Thymus (tissue), 11 donors: ENCODE measurements at regions not wholly inside any gene's neighbourhood (a gene's known extent, or its start where the extent isn't known, plus 50 kb on each side); places are given as distances from the start of the nearest gene placed in this dataset.
A peak's percentile ranks its signal among the peaks of the same experiment; 100 is the strongest.

Experiments used
- DNase-seq, 9 donors: peaks; one replicate each; pipeline ENCODE4 v3.0.0-alpha.2; 2013; ENCODE audit warnings: low spot score in 9 of 9, low read depth in 6 of 9, missing footprints in 1 of 9
- H3K27ac ChIP-seq, 2 donors: one replicate each; pipeline ENCODE4 v1.5.1; 2013; ENCODE audit warnings: control low read depth in 1 of 2, low read depth in 1 of 2, low read length in 1 of 2, mild to moderate bottlenecking in 1 of 2, moderate library complexity in 1 of 2
- H3K27me3 ChIP-seq, 2 donors: one replicate each; pipeline ENCODE4 v1.5.1; 2013; ENCODE audit warnings: low read length in 1 of 2; ENCODE audit not compliant: control insufficient read depth in 2 of 2, insufficient read depth in 1 of 2
- H3K36me3 ChIP-seq, 2 donors: one replicate each; pipeline ENCODE4 v1.5.1; 2013; ENCODE audit warnings: low read length in 1 of 2, mild to moderate bottlenecking in 1 of 2, moderate library complexity in 1 of 2; ENCODE audit not compliant: control insufficient read depth in 2 of 2, insufficient read depth in 2 of 2
- H3K4me1 ChIP-seq, 2 donors: one replicate each; pipeline ENCODE4 v1.5.1; 2013; ENCODE audit warnings: low read length in 2 of 2; ENCODE audit not compliant: control insufficient read depth in 2 of 2, insufficient read depth in 2 of 2
- H3K4me3 ChIP-seq, 2 donors: one replicate each; pipeline ENCODE4 v1.5.1; 2013; ENCODE audit warnings: low read length in 2 of 2, control low read depth in 1 of 2, mild to moderate bottlenecking in 1 of 2
- H3K9me3 ChIP-seq, 2 donors: one replicate each; pipeline ENCODE4 v1.5.1; 2013; ENCODE audit warnings: low read length in 1 of 2, mild to moderate bottlenecking in 1 of 2; ENCODE audit not compliant: control insufficient read depth in 2 of 2, insufficient read depth in 1 of 2
- WGBS: extraction: QIAGEN DNeasy Blood & Tissue Kit; methylation state at CpG from one replicate; pipeline ENCODE4 v1.1.7; 2013; 5-methylcytosine and 5-hydroxymethylcytosine counted together
- donor health status: healthy.

DNA sequence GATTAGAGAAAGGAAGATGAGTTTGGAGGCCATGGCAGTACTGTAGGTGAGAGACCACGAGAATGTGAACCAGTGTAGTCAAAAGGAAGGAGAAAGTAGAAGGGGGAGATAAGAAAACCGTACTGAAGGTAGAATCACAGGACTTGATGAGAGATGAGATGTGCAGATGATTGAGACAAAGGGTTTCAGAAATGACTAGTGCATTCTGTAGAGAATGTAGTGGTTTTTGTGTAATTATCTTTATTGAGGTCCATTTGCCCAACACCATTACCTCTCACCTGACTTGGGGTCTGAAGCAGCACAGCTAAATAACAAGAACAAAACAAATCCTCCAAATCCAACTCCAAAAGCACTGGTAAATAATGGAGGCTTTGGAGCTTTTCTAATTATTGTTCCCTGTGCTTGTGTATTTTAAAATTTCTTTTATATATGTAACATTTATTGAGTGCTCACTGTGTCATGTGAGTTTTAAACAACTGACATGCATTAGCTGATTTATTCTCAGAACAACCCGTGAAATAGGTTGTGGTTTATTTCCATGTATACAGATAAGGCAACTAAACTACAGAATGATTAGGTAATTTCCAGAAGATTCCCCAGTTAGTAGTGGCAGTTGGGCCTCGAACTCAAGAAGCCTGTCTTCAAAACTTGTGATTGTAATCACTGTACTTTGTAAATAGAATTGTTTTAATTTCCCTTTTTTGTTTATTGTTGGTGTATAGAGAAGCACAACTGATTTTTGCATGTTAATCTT lies 390.0 kb downstream of the AEBP2 start:
- DNase-seq, result no peak
- Histone ChIP-seq H3K4me1 (no peaks in the 10 kb centered on the region), H3K9me3 (peaks cover 3 to 19% of the 10 kb centered on the region in 2 donors), H3K27ac (no peak overlapping the region), H3K27me3 (no peaks in the 10 kb centered on the region), H3K4me3 (no peak overlapping the region), H3K36me3 (no peaks in the 10 kb centered on the region)
- WGBS, result 77% methylated on average over 4 of the region's 4 CpGs

DNA sequence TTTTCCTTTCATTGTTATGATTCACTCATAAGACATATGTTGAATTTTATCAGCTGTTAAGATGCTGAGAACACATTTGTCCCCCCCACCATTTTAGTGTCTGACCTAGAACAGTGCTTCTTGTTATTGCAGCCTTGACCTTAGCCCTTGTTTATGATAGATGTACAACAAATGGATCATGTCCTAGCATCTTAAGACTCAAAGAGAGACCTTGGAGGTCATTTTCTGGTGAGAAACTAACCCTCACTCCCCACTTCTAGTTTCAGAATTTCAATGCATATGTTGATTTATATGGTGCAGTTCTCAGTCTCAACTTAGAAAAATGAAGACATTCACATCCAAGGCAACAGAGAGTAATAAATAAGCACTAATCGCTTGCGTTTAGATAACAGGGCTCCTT lies 391.2 kb downstream of the AEBP2 start:
- over 99% methylated on average over 2 of the region's 2 CpGs for WGBS

DNA sequence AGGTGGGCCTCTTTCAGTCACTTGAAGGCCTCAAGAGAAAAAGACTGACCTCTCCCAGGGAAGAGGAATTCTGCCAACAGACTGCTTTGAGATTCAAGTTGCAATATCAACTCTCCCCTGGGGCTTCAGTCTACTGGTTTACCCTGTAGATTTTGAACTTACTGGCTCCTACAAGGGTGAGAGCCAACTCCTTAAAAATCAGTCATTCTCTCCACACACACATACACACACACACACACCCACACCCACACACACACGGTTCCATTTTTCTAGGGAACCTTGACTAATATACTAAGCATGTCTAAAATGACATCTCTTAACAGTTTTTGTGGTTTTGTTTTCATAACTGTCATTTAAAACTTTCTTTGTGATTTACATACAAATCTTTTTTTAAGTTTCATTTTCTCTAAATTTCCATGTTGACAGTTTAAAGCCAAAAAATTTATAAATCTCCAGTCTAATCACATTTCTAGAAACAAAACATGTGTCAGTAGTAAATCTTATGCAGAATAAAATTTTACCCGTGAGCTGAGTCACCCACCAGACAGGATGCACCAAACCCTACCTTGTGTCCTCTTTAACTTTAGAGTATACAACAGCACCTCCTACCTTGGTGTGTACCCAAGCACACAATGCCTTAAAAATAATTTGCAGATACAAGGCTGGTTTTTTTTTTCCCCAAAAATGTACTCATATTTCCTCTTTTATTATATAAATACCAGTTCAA lies 394.6 kb downstream of the AEBP2 start:
- Histone ChIP-seq H3K36me3 (no peaks in the 10 kb centered on the region), H3K4me3 (no peak overlapping the region), H3K27me3 (no peaks in the 10 kb centered on the region), H3K4me1 (no peaks in the 10 kb centered on the region), H3K27ac (no peak overlapping the region), H3K9me3 (no peaks in the 10 kb centered on the region)
- DNase-seq, result peak in 1 of 9 donors; percentile 7
- WGBS, result 11% methylated on average over 2 of the region's 2 CpGs

More for the DNA sequence above, 391.2 kb downstream of the AEBP2 start:
- H3K27me3 ChIP-seq, result no peaks in the 10 kb centered on the region
- no peak overlapping the region for H3K27ac ChIP-seq
- H3K36me3 ChIP-seq, result no peaks in the 10 kb centered on the region
- no peak overlapping the region for H3K4me3 ChIP-seq
- H3K4me1 ChIP-seq, result no peaks in the 10 kb centered on the region
- H3K9me3 ChIP-seq, result peaks cover 3 to 19% of the 10 kb centered on the region in 2 donors
- no peak for DNase-seq

DNA sequence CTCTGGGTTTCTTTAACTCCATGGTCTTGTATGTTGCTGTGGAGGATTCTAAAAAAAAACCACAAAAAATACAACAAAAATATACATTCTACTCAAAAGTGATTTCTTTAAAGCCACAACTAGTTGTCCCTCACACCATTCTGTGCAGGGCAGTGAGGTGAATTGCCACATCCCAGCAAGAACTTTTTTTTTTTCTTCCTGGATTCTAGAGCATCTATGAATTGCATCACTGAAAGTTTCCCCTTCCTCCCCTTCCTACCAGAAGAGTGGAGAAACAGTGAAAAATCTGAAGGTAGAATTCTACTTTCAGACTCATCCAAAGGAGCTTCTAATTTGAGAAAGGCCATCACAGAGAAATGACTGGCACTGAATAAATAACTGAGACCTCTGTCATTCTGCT lies 395.3 kb downstream of the AEBP2 start:
- no peak overlapping the region for H3K27ac ChIP-seq
- no peaks in the 10 kb centered on the region for H3K36me3 ChIP-seq
- H3K4me3 ChIP-seq, result no peak overlapping the region
- no peaks in the 10 kb centered on the region for H3K27me3 ChIP-seq
- H3K4me1 ChIP-seq, result no peaks in the 10 kb centered on the region
- no peaks in the 10 kb centered on the region for H3K9me3 ChIP-seq
- DNase-seq, result no peak

- WGBS, result 98% methylated on average over 14 of the region's 14 CpGs
- no peaks in the 10 kb centered on the region for H3K4me1 ChIP-seq
- DNase-seq, result no peak
- no peaks in the 10 kb centered on the region for H3K9me3 ChIP-seq
- H3K27ac ChIP-seq, result no peak overlapping the region
- no peak overlapping the region for H3K4me3 ChIP-seq
- H3K27me3 ChIP-seq, result no peaks in the 10 kb centered on the region
- H3K36me3 ChIP-seq, result no peaks in the 10 kb centered on the region
Observed at GRCh38 chr12:19836056-19836455, 396.8 kb downstream of the AEBP2 start.

- Histone ChIP-seq H3K4me1 (no peaks in the 10 kb centered on the region), H3K36me3 (no peaks in the 10 kb centered on the region), H3K9me3 (no peaks in the 10 kb centered on the region), H3K4me3 (no peak overlapping the region), H3K27me3 (no peaks in the 10 kb centered on the region), H3K27ac (no peak overlapping the region)
- 93% methylated on average over 9 of the region's 9 CpGs for WGBS
- DNase-seq, result no peak
Observed at GRCh38 chr12:19836456-19836855, 397.2 kb downstream of the AEBP2 start.

DNA sequence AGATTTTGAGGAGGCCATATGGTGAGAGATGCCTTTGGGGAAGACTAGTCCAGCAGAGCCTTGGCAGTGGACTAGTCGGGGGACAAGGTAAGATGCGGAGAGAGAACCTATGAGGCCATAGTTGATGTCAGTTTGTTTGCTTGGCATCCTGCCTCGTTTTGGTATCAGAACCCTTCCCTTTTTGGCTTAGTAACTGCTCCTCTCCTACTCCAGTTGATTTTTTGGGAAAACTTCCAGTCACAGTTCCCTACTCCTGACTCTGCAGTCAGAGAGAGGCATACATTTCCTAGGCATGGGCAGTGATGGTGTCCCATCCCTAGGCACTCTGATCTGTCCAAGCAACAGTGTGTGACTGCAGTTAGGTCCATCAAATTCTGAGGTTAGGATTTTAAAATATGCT lies 398.3 kb downstream of the AEBP2 start:
- H3K27me3 ChIP-seq, result no peaks in the 10 kb centered on the region
- WGBS, result 87% methylated on average over 3 of the region's 3 CpGs
- H3K4me1 ChIP-seq, result no peaks in the 10 kb centered on the region
- H3K27ac ChIP-seq, result no peak overlapping the region
- no peak overlapping the region for H3K4me3 ChIP-seq
- H3K36me3 ChIP-seq, result no peaks in the 10 kb centered on the region
- H3K9me3 ChIP-seq, result no peaks in the 10 kb centered on the region
- no peak for DNase-seq

DNA sequence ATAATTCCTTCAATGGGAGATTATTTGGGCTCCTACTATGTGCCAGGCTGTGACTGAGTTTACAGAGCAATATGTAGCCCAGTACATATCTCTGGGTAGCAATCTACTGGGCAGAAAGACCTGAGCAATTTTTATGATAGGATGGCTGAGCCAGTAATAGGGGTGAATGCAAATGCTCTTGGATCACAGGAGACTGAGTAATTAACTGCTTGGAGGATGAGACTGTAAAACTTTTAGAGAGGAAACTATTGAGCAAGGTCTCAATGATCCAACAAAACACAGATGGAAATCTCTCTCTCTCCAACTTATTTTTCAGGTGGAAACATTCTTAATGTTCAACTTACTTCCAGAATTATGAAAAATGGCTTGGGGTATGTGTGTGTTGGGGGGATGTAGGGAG lies 402.2 kb downstream of the AEBP2 start:
- Histone ChIP-seq H3K4me1 (no peaks in the 10 kb centered on the region), H3K27me3 (no peaks in the 10 kb centered on the region), H3K27ac (no peak overlapping the region), H3K4me3 (no peak overlapping the region), H3K9me3 (no peaks in the 10 kb centered on the region), H3K36me3 (no peaks in the 10 kb centered on the region)
- DNase-seq, result no peak

DNA sequence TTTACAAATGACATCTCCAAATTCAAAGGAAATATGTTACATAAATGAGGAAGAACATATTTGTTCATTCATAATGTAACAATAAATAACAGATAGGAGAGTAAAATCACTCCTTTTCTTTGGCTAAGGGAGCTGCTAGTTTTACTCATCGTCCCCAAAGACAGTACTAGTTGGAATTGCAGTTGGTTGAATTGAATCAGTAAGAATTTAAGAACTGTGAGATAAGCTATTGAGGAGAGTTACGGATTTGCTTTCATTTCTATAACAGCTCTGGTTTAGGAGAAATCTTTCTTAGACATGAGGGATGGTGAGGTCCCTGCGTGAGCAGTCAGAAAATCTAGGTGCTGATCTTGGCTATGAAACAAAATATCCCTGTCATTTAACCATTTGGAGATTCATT lies 402.8 kb downstream of the AEBP2 start:
- Histone ChIP-seq H3K27me3 (no peaks in the 10 kb centered on the region), H3K36me3 (no peaks in the 10 kb centered on the region), H3K4me1 (no peaks in the 10 kb centered on the region), H3K9me3 (no peaks in the 10 kb centered on the region), H3K27ac (no peak overlapping the region), H3K4me3 (no peak overlapping the region)
- WGBS, result 93% methylated on average over 3 of the region's 3 CpGs
- DNase-seq, result no peak
